ENCODE measurements at regions not wholly inside any gene's neighbourhood (a gene's known extent, or its start where the extent isn't known, plus 50 kb on each side); places are given as distances from the start of the nearest gene placed in this dataset.

DNA sequence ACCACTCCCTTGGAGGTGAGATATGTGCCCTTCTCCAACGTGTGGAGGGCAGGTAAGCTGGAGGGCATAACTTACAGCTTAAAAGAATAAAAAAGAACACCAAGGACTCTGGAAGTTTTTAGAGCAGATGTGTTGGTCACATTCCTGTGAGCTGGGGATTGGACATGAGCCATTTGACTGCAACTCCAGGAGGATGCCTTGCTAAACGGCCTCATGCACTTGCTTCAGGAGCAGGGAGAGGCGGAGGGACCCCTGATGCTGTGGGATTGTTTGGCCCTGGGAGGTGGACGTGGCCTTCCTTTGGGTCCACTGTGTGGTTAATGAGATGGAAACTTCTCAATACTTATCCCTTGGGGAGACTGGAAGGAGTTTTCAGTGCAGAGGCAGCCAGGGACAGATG is 185.6 kb downstream of the RHOU start:
- intact Hi-C loops (cut with micrococcal nuclease; ENCODE audit: unreplicated experiment), result no loop called here
- ChIA-PET POLR2A (no interaction called here), CTCF (no interaction called here)
- no TSS peak for BruUV-seq (replicated peaks)
- no peaks in the 10 kb centered on the region for H3K9me3 ChIP-seq (ENCODE audit: control insufficient read depth, insufficient read depth, low read depth, low read length)
- no peak overlapping the region for H3K27ac ChIP-seq (ENCODE audit: low read length)
- H3K36me3 ChIP-seq (ENCODE audit: control insufficient read depth, insufficient read depth, low read length), result no peaks in the 10 kb centered on the region
- no peak for ATAC-seq
- TF ChIP-seq POLR2AphosphoS5 (IDR thresholded peaks at IDR 0.05; ENCODE audit: low read depth, low read length) (no peak), SIN3A (IDR thresholded peaks at IDR 0.05; ENCODE audit: borderline replicate concordance, insufficient read depth, low read depth, low read length) (no peak), TCF7L2 (IDR thresholded peaks at IDR 0.05; ENCODE audit: low read depth, low read length) (no peak)
- TF ChIP-seq, protein P1, sequence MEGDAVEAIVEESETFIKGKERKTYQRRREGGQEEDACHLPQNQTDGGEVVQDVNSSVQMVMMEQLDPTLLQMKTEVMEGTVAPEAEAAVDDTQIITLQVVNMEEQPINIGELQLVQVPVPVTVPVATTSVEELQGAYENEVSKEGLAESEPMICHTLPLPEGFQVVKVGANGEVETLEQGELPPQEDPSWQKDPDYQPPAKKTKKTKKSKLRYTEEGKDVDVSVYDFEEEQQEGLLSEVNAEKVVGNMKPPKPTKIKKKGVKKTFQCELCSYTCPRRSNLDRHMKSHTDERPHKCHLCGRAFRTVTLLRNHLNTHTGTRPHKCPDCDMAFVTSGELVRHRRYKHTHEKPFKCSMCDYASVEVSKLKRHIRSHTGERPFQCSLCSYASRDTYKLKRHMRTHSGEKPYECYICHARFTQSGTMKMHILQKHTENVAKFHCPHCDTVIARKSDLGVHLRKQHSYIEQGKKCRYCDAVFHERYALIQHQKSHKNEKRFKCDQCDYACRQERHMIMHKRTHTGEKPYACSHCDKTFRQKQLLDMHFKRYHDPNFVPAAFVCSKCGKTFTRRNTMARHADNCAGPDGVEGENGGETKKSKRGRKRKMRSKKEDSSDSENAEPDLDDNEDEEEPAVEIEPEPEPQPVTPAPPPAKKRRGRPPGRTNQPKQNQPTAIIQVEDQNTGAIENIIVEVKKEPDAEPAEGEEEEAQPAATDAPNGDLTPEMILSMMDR (IDR thresholded peaks at IDR 0.05), result no peak
- TF ChIP-seq, protein P2, sequence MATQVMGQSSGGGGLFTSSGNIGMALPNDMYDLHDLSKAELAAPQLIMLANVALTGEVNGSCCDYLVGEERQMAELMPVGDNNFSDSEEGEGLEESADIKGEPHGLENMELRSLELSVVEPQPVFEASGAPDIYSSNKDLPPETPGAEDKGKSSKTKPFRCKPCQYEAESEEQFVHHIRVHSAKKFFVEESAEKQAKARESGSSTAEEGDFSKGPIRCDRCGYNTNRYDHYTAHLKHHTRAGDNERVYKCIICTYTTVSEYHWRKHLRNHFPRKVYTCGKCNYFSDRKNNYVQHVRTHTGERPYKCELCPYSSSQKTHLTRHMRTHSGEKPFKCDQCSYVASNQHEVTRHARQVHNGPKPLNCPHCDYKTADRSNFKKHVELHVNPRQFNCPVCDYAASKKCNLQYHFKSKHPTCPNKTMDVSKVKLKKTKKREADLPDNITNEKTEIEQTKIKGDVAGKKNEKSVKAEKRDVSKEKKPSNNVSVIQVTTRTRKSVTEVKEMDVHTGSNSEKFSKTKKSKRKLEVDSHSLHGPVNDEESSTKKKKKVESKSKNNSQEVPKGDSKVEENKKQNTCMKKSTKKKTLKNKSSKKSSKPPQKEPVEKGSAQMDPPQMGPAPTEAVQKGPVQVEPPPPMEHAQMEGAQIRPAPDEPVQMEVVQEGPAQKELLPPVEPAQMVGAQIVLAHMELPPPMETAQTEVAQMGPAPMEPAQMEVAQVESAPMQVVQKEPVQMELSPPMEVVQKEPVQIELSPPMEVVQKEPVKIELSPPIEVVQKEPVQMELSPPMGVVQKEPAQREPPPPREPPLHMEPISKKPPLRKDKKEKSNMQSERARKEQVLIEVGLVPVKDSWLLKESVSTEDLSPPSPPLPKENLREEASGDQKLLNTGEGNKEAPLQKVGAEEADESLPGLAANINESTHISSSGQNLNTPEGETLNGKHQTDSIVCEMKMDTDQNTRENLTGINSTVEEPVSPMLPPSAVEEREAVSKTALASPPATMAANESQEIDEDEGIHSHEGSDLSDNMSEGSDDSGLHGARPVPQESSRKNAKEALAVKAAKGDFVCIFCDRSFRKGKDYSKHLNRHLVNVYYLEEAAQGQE (IDR thresholded peaks at IDR 0.05; ENCODE audit: insufficient read depth in 1 of 2, low read depth in 2 of 2, low read length in 1 of 2), result no peak
- DNase-seq (ENCODE audit: low read depth, low spot score), result no peak
- H3K4me1 ChIP-seq (ENCODE audit: control insufficient read depth, insufficient read depth, low read length), result no peaks in the 10 kb centered on the region
- H3K4me3 ChIP-seq (ENCODE audit: low read depth in 2 of 2, low read length in 2 of 2), result no peak overlapping the region
- in situ Hi-C loops (cut with HindIII; ENCODE audit: low pct_unique_long_range_greater_than_20kb, low sequenced_read_pairs), result no loop called here
- H3K27me3 ChIP-seq (ENCODE audit: control insufficient read depth, insufficient read depth, low read length), result no peaks in the 10 kb centered on the region

DNA sequence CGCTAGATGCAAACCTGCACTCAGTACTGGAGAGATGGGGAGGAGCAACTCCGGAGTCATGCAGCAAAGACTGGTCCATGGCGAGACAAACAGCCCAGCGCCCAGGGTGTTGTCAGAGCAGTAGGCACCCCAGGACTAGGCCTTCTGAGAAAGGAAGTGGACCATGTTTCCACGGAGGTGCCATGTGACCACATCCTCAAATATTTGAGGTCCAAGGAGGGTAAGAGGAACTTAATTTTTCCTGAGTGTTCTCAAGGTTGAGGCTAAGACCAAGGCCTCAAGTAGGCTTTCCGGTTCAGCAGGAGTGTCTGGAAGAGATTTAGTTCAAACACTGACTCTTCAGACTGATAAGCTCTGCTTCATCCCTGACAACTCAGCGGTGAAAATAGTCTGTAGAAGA is 186.2 kb downstream of the RHOU start:
- Histone ChIP-seq H3K36me3 (ENCODE audit: control insufficient read depth, insufficient read depth, low read length) (no peaks in the 10 kb centered on the region), H3K27me3 (ENCODE audit: control insufficient read depth, insufficient read depth, low read length) (no peaks in the 10 kb centered on the region), H3K9me3 (ENCODE audit: control insufficient read depth, insufficient read depth, low read depth, low read length) (no peaks in the 10 kb centered on the region), H3K4me3 (ENCODE audit: low read depth in 2 of 2, low read length in 2 of 2) (no peak overlapping the region), H3K4me1 (ENCODE audit: control insufficient read depth, insufficient read depth, low read length) (no peaks in the 10 kb centered on the region), H3K27ac (ENCODE audit: low read length) (no peak overlapping the region)
- TF ChIP-seq POLR2AphosphoS5 (IDR thresholded peaks at IDR 0.05; ENCODE audit: low read depth, low read length) (no peak), SIN3A (IDR thresholded peaks at IDR 0.05; ENCODE audit: borderline replicate concordance, insufficient read depth, low read depth, low read length) (no peak), TCF7L2 (IDR thresholded peaks at IDR 0.05; ENCODE audit: low read depth, low read length) (no peak)
- TF ChIP-seq, protein P2 (IDR thresholded peaks at IDR 0.05; ENCODE audit: insufficient read depth in 1 of 2, low read depth in 2 of 2, low read length in 1 of 2), result no peak
- TF ChIP-seq, protein P1 (IDR thresholded peaks at IDR 0.05), result no peak
- ChIA-PET CTCF (no interaction called here), POLR2A (no interaction called here)
- no TSS peak for BruUV-seq (replicated peaks)
- DNase-seq (ENCODE audit: low read depth, low spot score) (no peak), ATAC-seq (no peak)
- intact Hi-C loops (cut with micrococcal nuclease; ENCODE audit: unreplicated experiment) (no loop called here), in situ Hi-C loops (cut with HindIII; ENCODE audit: low pct_unique_long_range_greater_than_20kb, low sequenced_read_pairs) (no loop called here)

Measured in Panc1 (cell line).